SK-N-SH (cell line): ENCODE measurements at regions not wholly inside any gene's neighbourhood (a gene's known extent, or its start where the extent isn't known, plus 50 kb on each side); places are given as distances from the start of the nearest gene placed in this dataset.

Experiments used
- CTCF ChIA-PET: fragments of 300-600, 350-600 bp; formaldehyde crosslinking; extraction: SDS; loops from one replicate; lab custom pipeline; 2021; lab: Yijun Ruan, JAX
- POLR2A ChIA-PET: fragments of 350-600 bp; sonication (Branson Sonifier 250); formaldehyde crosslinking; extraction: SDS; loops from one replicate; lab custom pipeline; 2020; ENCODE audit warnings: antibody characterized with exemption, inconsistent platforms; lab: Yijun Ruan, JAX
- DNase-seq: peaks from one replicate; pipeline ENCODE4 v3.0.0; 2012
- H2AFZ ChIP-seq: fragments of 200-600 bp; sonication (generic); 2 replicates; pipeline ENCODE4 v1.8.1; 2016; ENCODE audit warnings: antibody characterized with exemption, mild to moderate bottlenecking, low read depth
- H3F3A ChIP-seq: fragments of 200-600 bp; sonication (generic); replicated peaks from 2 replicates; pipeline ENCODE3; 2016; ENCODE audit warnings: antibody characterized with exemption, mild to moderate bottlenecking; ENCODE audit not compliant: insufficient read depth
- H3K27ac ChIP-seq, 2 experiments: fragments of 200-500 bp in 1 of 2; fragments of 200-600 bp in 1 of 2; sonication (Bioruptor generic) in 1 of 2; sonication (generic), shearing (Covaris generic) in 1 of 2; 2 replicates each; pipeline versions ENCODE4 v1.5.1 to v1.6.1; 2014 to 2016; ENCODE audit warnings: low read depth in 2 of 2, inconsistent platforms in 1 of 2, low read length in 1 of 2, mild to moderate bottlenecking in 1 of 2, mixed read lengths in 1 of 2
- H3K27me3 ChIP-seq: fragments of 200-600 bp; sonication (generic), shearing (Covaris generic); 2 replicates; pipeline ENCODE4 v1.6.1; 2016; ENCODE audit warnings: mixed run types; ENCODE audit not compliant: insufficient read depth
- H3K36me3 ChIP-seq, 2 experiments: fragments of 200-500 bp in 1 of 2; fragments of 200-600 bp in 1 of 2; sonication (Bioruptor generic) in 1 of 2; sonication (generic) in 1 of 2; replicated peaks in 1 of 2; 2 replicates each; pipeline versions ENCODE3 to v1.5.1; 2014 to 2016; ENCODE audit warnings: low read length in 1 of 2, mild to moderate bottlenecking in 1 of 2; ENCODE audit not compliant: insufficient read depth in 2 of 2, control insufficient read depth in 1 of 2
- H3K4me1 ChIP-seq, 2 experiments: fragments of 200-500 bp in 1 of 2; fragments of 200-600 bp in 1 of 2; sonication (Bioruptor generic) in 1 of 2; sonication (generic), shearing (Covaris generic) in 1 of 2; 2 replicates each; pipeline versions ENCODE4 v1.5.1 to v1.6.1; 2014 to 2016; ENCODE audit warnings: low read depth in 1 of 2, low read length in 1 of 2, mixed run types in 1 of 2; ENCODE audit not compliant: insufficient read depth in 2 of 2, control insufficient read depth in 1 of 2
- H3K4me2 ChIP-seq: fragments of 200-600 bp; sonication (generic), shearing (Covaris generic); 2 replicates; pipeline ENCODE4 v1.6.1; 2017; ENCODE audit warnings: mixed run types
- H3K4me3 ChIP-seq, 2 experiments: fragments of 200-500 bp in 1 of 2; fragments of 200-600 bp in 1 of 2; sonication (Bioruptor generic) in 1 of 2; sonication (generic), shearing (Covaris generic) in 1 of 2; 2 replicates each; pipeline versions ENCODE4 v1.5.1 to v1.8.1; 2014 to 2016; ENCODE audit warnings: low read depth in 2 of 2, inconsistent platforms in 1 of 2, low read length in 1 of 2, mild to moderate bottlenecking in 1 of 2, mixed read lengths in 1 of 2, moderate library complexity in 1 of 2
- H3K79me2 ChIP-seq: fragments of 200-600 bp; sonication (generic); 2 replicates; pipeline ENCODE4 v1.8.1; 2017; ENCODE audit warnings: mild to moderate bottlenecking; ENCODE audit not compliant: insufficient read depth
- H3K9ac ChIP-seq: fragments of 200-600 bp; sonication (generic); 2 replicates; pipeline ENCODE4 v1.6.1; 2017; ENCODE audit warnings: mixed run types
- H3K9me2 ChIP-seq: fragments of 200-600 bp; sonication (generic); 2 replicates; pipeline ENCODE4 v1.6.1; 2017; ENCODE audit warnings: mixed run types
- H3K9me3 ChIP-seq: fragments of 200-600 bp; sonication (generic); 2 replicates; pipeline ENCODE4 v1.6.1; 2017; ENCODE audit warnings: mixed run types, mild to moderate bottlenecking, moderate library complexity
- H4K20me1 ChIP-seq: fragments of 200-600 bp; sonication (generic); 2 replicates; pipeline ENCODE4 v1.6.1; 2017; ENCODE audit warnings: mild to moderate bottlenecking, mixed run types; ENCODE audit not compliant: insufficient read depth
- CHD2 ChIP-seq: fragments of 150-350 bp; IDR thresholded peaks from 2 replicates; pipeline ENCODE4 v1.6.1; 2018; ENCODE audit warnings: low read length; ENCODE audit not compliant: partially characterized antibody
- FOXJ3 ChIP-seq: sonication (generic); formaldehyde crosslinking; IDR thresholded peaks from 2 replicates; pipeline ENCODE4 v1.5.1; 2020; ENCODE audit warnings: mild to moderate bottlenecking, missing genetic modification reagents
- GATA2 ChIP-seq: sonication (generic); formaldehyde crosslinking; IDR thresholded peaks from 2 replicates; pipeline ENCODE4 v1.5.0; 2020; ENCODE audit warnings: mild to moderate bottlenecking, missing genetic modification reagents
- NFIC ChIP-seq: IDR thresholded peaks from 2 replicates; pipeline ENCODE4 v1.4.0; 2012; ENCODE audit warnings: borderline replicate concordance
- PBX3 ChIP-seq: IDR thresholded peaks from 2 replicates; pipeline ENCODE4; 2012
- RAD21 ChIP-seq: IDR thresholded peaks from 2 replicates; pipeline ENCODE4 v1.6.1; 2012; ENCODE audit warnings: mild to moderate bottlenecking, low read length
- REST ChIP-seq: IDR thresholded peaks from 2 replicates; pipeline ENCODE4 v1.6.1; 2012; ENCODE audit warnings: mild to moderate bottlenecking, low read depth, low read length, moderate library complexity
- TAF1 ChIP-seq: IDR thresholded peaks from 2 replicates; pipeline ENCODE4 v1.6.1; 2012; ENCODE audit warnings: low read depth, mild to moderate bottlenecking, low read length, moderate library complexity, borderline replicate concordance
- TCF12 ChIP-seq: IDR thresholded peaks from 2 replicates; pipeline ENCODE4 v1.4.0; 2012
- USF2 ChIP-seq: fragments of 150-350 bp; IDR thresholded peaks from 2 replicates; pipeline ENCODE4 v1.6.1; 2017; ENCODE audit warnings: antibody characterized with exemption, low read length, low read depth, borderline replicate concordance
- YY1 ChIP-seq: IDR thresholded peaks from 2 replicates; pipeline ENCODE4 v1.4.0; 2012; ENCODE audit warnings: low read depth, mild to moderate bottlenecking
- ZBTB33 ChIP-seq: IDR thresholded peaks from 2 replicates; pipeline ENCODE4 v1.4.0; 2012; ENCODE audit warnings: low read depth, borderline replicate concordance
- WGBS: methylation state at CpG from one replicate; pipeline ENCODE4 v1.1.6; 2017; ENCODE audit warnings: low lambda C conversion rate; 5-methylcytosine and 5-hydroxymethylcytosine counted together

GRCh38 chr7:125675169-125675568 lies 745.5 kb upstream of the POT1 start:
- ChIA-PET POLR2A (no interaction called here), CTCF (interaction anchor here (0.7 kb wide), 1 partner anchor 707 kb away, joined by 4 read pairs; no protein-coding TSS in a partner anchor)
- no peak for DNase-seq
- H3K27me3 ChIP-seq = no peaks in the 10 kb centered on the region
- H3K4me1 ChIP-seq = no peaks in the 10 kb centered on the region; a peak in 1 of 4 replicates
- H3K4me3 ChIP-seq = no peak overlapping the region
- H3F3A ChIP-seq = no peaks in the 10 kb centered on the region
- H3K36me3 ChIP-seq = no peaks in the 10 kb centered on the region
- H3K9me3 ChIP-seq = no peaks in the 10 kb centered on the region
- no peak overlapping the region for H3K27ac ChIP-seq
- no peak overlapping the region for H3K4me2 ChIP-seq
- H3K79me2 ChIP-seq = no peaks in the 10 kb centered on the region
- H4K20me1 ChIP-seq = no peaks in the 10 kb centered on the region
- H3K9ac ChIP-seq = no peak overlapping the region
- TF ChIP-seq CHD2 (no peak), RAD21 (no peak), FOXJ3 (CRISPR knock-in tag) (no peak), REST (no peak), USF2 (no peak), GATA2 (CRISPR knock-in tag) (no peak), NFIC (no peak), YY1 (no peak), PBX3 (no peak), TCF12 (no peak), ZBTB33 (no peak), TAF1 (no peak)
- H2AFZ ChIP-seq = no peak overlapping the region
- WGBS = 74% methylated on average over 4 of the region's 4 CpGs
- H3K9me2 ChIP-seq = no peaks in the 10 kb centered on the region
